ENCODE measurements at regions not wholly inside any gene's neighbourhood (a gene's known extent, or its start where the extent isn't known, plus 50 kb on each side); places are given as distances from the start of the nearest gene placed in this dataset.

DNA sequence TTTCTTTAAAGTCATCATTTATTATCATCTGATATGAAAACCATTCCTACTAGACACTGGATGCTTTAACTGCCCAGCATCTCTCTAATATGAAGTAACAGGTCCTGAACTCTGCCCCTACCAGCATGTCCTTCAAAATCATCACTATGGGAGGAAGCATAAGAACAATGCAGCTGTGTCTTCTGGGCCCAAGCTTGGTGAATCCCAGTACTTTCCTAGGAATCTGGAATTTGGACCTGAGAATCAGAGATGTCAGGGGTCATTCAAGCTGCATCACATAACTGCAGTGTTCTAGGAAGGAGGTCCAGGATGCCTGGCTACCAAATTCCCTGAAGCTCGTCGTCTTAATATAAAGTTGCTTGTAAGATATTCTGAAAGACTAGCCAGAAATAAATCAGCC lies 182.7 kb downstream of the AHR start:
- DNase-seq (ENCODE audit: low spot score) = no peak

DNA sequence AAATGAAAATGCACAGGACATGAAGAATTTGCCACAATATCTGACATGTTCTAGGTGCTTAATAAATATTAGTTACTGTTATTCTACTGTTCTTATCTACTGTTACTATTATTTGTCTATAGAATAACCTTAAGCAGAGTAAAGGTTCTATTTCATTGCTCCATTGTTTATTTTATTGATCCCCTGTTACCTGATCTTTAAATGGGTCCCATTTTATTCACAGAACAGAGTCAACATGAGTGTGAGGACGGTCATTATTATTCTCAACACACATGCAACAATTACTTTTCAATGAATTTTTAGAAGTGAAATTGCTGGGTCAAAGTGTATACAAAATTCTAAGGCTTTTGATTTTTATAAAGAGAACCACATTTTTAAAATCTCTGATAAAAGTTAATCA lies 186.9 kb downstream of the AHR start:
- no peak for DNase-seq (ENCODE audit: low spot score)

DNA sequence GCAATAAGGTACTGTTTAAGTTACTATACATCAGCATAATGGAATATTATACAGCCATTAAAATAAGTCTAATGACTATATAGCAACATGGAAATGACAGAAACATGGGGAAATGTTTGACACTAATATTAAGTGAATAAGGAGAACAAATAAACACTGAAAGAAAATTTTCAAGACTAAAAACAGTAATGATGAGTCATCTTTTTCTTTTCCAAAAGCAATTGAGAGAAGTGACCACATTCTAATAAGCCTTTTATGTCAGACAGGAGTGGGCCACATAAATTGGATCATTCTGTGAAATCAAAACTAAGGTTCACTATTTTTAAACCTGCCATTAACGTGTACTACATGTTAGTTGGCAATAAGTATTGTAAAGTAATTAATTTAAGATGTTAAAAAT lies 187.5 kb downstream of the AHR start:
- no peak for DNase-seq (ENCODE audit: low spot score)

DNA sequence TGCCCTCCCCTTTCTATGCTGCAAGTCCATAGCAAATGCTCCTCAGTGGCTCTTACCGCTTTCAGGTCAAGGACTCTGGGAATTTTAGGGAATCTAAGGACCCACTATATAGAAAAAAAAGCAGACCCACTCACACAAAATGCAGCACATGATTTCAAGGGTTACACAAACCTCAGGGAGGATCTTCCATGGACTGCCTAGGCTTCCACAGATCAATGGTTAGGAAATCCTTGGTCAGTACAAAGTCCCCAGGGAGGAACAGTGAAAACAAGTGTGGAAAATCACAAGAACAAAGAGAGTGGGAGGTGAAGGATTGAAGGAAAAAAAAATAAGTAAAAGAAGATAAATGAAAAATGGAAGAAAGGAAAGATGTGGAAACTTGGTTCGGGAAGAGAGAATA lies 188.4 kb downstream of the AHR start:
- DNase-seq (ENCODE audit: low spot score) = no peak

- DNase-seq (ENCODE audit: low spot score) = no peak
Measured at GRCh38 chr7:17487343-17487742, 188.9 kb downstream of the AHR start.

DNA sequence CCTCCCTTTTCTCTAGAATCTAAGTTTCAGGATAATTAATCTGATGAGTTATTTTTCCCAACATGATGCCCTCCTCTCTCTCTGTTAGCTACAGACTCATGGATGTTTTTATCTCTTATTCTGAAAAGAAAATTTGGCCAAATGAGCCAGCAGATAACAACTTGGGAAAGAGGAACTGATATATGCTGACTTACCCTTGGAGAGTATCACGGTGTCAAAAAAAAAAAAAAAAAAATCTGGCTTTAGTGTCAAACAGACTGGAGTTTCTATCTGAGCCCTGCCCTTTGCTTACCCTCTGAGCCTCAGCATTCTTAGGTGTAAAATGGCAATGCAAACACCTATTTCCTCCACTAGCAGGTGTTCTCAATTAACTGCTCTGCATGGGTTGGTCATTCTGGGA lies 190.4 kb downstream of the AHR start:
- DNase-seq (ENCODE audit: low spot score) = no peak

DNA sequence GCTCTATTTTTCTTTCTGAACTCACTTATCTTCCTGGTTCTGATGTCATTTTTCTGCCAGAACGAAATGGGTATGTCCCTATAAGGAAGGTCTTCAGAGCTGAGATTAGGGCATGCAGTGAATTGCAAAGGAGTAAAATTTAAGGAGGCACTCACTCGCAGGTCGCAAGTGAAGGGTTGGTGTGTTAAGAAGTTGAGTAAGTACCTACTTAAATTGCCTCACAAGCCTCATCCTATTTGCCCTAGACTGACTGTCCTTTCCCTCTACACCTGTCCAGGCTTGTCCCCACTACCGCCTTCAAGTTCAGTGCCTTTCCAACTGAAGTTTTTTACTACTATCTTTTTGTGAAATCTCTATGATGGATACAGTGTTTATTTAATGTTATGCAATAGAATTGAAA lies 191.5 kb downstream of the AHR start:
- DNase-seq (ENCODE audit: low spot score) = no peak

DNA sequence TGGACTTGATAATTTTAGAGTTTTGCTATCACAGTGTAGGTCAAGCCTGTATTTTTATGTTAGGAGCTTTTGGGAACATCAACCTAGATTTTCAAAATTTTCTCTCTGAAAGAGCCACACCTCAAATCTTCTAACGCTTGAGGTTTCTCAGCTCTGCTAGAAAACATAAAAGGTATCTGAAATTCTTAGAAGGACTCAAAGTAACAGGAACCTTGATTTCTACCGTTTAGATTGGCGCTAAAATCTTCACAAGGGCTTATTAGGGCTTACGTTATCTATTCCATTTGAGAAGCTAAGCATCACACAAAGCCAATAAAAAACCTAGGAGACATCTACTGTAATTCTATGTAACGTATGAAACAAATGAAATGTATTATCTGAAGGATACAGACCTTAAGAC lies 192.4 kb downstream of the AHR start:
- DNase-seq (ENCODE audit: low spot score) = no peak

DNA sequence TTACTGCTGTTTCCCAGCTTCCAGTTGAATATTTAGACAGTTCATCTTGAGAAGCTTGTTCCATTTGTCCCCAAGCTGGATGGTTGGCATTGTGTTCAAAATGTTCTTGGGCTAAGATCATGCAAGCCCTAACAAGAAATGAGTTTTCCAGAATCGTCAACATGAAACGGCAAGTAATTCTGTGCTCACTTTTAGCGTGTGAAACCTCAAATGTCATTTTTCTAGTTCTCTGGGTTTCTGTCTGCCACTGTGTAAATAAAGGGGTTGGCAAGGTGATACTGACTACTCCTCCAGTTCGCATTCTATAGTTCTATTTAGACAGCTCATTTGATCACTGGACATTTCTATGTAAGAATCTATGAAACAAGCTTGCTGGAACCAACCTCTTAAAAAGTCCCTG lies 194.0 kb downstream of the AHR start:
- no peak for DNase-seq (ENCODE audit: low spot score)

GRCh38 chr7:17493446-17493845 lies 195.0 kb downstream of the AHR start:
- DNase-seq (ENCODE audit: low spot score) = no peak

DNA sequence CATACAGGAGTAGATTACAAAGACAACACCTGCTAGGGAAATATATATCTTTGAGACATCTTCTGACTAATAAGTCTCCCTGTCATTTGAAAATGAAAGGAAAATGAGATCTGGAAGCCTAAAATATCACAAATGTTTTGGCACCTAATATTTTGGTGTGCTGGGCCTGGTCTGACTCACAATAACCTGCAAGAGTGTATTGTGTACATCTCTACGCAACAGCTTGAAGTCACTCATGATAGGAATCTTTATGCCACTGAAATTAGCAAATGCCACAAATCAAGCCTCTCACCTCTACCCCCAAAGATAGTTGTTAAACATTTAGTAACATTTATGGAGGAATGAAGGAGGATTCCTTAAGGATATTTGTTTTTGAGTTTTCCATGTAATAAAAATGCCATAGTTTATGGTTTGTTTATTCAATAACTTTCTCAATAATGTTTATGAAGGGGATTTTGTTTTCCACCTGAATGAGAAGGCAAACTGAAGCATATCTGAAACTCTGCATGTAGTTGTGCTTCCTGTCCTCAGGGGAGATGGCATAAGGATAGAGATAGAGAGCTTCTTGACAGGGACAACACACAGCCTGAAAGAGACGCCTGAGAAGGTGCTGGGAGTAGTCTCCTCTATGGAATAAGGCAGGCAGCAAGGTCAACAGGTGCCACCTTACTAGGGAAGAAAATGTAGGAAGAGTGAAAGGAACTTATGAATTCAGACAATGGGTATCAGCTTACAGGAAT lies 197.4 kb downstream of the AHR start:
- DNase-seq (ENCODE audit: low spot score) = no peak

DNA sequence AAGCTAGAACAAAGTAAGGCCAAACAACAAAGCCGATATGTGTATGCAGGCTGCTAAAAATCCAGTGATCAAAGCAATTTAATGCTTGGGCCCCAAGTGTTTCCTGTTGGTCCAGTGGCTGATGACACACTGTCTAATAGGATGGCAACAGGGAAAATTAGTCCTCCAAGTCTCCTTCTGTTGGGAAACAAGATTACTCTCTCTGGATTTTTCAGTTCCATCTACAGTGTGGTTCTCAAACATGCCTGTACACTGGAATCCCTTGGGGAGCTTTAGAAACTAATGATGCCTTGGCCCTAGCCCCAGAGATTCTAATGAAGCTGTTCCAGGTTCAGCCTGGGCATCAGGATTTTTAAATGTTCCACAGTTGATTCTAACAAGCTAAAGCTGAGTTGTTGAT lies 198.7 kb downstream of the AHR start:
- DNase-seq (ENCODE audit: low spot score) = peak; percentile 27

- DNase-seq (ENCODE audit: low spot score) = no peak
Measured at GRCh38 chr7:17497549-17498167, 199.2 kb downstream of the AHR start.

GRCh38 chr7:17498230-17498629 lies 199.8 kb downstream of the AHR start:
- no peak for DNase-seq (ENCODE audit: low spot score)

- no peak for DNase-seq (ENCODE audit: low spot score)
Measured at GRCh38 chr7:17500736-17501135, 202.3 kb downstream of the AHR start.

DNA sequence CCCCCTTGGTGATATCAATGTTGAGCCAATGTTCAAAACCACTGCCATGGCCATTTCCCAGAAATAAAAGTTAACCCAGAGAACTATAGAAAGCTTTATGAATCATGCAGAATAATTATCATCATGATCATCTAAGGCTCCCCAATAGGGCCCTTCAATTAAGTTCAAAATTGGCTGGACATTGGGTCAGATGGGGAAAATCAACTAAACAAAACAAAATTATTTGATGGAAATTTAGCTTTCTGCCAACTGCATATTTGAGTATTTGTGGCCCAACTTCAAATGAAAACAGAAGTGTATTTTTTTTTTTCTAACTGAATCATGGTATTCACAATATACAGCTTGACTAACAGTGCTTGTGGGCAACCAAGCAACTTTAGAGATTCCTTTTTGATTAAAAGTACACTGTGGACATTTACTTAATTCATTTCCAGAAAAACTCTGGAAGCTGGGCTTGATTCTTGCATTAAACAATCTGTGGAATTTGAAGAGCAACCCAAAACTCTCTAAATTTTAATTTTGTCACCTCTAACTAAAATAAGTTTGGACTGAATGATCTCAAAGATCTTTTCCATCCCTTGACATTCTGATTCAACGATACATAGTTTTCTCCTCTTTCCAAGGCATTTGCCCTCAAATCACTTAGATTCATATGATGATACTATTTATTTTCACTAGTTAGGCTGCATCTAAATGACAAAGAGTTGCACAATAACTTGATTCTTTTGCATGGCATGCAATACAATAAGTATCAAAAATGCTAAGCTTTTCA lies 203.2 kb downstream of the AHR start:
- DNase-seq (ENCODE audit: low spot score) = peak; percentile 29

- no peak for DNase-seq (ENCODE audit: low spot score)
Measured at GRCh38 chr7:17502213-17503060, 204.0 kb downstream of the AHR start.

GRCh38 chr7:17506095-17506494 lies 207.6 kb downstream of the AHR start:
- no peak for DNase-seq (ENCODE audit: low spot score)

DNA sequence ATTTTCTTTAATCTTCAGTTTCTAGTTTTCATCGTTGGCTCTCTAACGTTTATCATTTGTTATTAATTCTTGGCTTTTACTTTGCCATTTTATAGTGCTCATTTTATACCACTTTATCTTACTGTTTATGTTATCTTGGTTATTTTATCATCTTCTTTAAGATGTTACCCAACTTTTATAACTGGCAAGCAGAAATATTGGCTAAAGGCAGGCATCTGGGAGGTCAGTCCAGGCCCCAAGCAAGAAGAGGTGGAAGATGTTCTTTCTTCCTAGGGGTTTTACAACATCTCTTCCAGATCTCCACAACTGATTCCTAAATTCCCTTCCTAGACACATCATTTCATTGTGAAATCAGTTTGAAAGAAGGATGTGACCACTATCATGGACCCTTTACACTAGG lies 208.1 kb downstream of the AHR start:
- no peak for DNase-seq (ENCODE audit: low spot score)

DNA sequence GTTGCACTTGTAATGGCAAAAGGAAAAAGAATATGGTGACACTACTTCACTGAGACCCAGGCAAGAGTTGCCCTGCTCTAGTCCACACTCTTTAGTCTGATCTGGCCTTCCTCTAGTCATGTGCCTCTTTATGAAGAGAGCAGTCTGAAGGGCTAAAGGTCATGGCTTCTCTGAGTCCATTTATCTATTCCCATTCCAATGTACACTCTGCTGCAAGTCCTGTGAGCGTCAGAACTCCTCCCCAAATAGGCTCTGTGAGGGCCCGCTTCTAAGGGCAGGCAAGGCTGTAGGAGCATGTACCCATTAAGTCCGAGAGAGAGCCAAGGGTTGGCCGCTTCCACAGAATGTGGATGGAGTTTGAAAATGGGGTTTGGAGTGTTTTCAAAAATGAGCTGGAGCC lies 209.3 kb downstream of the AHR start:
- no peak for DNase-seq (ENCODE audit: low spot score)

DNA sequence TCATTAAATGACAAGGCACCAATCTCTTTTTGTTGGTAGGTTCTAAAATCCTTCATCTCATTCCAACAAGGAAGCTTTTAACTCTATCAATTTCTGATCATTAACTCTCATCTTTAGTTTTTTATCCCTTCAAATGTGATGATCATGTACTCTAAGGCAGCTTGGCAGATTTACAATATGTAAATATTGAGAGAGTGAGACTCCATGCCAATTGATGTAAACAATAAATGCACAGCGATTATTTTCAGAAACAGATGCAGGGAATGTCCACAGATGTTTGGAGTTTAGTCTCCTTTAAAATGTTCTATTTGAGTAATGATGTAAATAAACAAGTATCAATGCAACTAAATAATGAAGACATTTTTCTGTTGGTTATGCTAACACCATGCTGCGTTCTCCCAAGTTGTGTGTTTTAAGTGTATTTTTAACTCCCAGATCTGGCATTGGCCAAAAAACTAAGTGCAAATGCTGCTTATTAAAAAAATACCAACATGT lies 213.8 kb downstream of the AHR start:
- no peak for DNase-seq (ENCODE audit: low spot score)

DNA sequence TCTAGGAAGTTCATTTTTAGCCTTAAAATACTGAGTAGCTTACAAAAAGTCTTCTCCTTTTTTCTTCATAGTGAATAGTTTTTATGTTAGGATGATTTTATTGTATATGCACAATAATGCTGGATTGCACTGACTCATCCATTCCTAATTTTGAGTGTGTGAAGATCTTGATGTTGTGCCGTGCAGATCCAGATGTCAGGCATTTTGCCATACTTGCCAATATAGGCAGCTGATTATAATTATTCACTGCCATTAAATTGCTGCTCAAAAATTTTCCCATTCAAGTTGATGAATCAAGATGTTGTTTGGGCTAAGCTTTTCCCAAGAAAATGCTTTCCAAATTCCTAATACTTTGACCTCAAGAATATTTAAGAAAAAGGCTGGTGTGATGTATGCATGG lies 218.3 kb downstream of the AHR start:
- peak; percentile 35 for DNase-seq (ENCODE audit: low spot score)

Data from GM03348 (cell line).